HEK293 (cell line): ENCODE measurements at regions not wholly inside any gene's neighbourhood (a gene's known extent, or its start where the extent isn't known, plus 50 kb on each side); places are given as distances from the start of the nearest gene placed in this dataset.

ENCODE experiments used
- ZBTB21 ChIP-seq: fragments of 450-650 bp; formaldehyde crosslinking; IDR thresholded peaks from 2 replicates; pipeline ENCODE4 v1.5.1; 2017; ENCODE audit warnings: missing biosample characterization, missing genetic modification characterization
- ZNF146 ChIP-seq: fragments of 450-650 bp; formaldehyde crosslinking; IDR thresholded peaks from 2 replicates; pipeline ENCODE4 v1.5.1; 2016; ENCODE audit warnings: missing biosample characterization, missing genetic modification characterization
- ZNF473 ChIP-seq: fragments of 450-650 bp; formaldehyde crosslinking; IDR thresholded peaks from 2 replicates; pipeline ENCODE4 v1.5.1; 2017; ENCODE audit warnings: missing biosample characterization, missing genetic modification characterization
- TF ChIP-seq, protein P1 (sequence below): fragments of 450-650 bp; formaldehyde crosslinking; IDR thresholded peaks from 2 replicates; pipeline ENCODE4 v1.5.1; 2016; ENCODE audit warnings: missing biosample characterization, missing genetic modification characterization
- TF ChIP-seq, protein P2 (sequence below): fragments of 450-650 bp; formaldehyde crosslinking; IDR thresholded peaks from 2 replicates; pipeline ENCODE4 v1.5.1; 2016; ENCODE audit warnings: missing biosample characterization, missing genetic modification characterization
- TF ChIP-seq, protein P3 (sequence below): fragments of 450-650 bp; formaldehyde crosslinking; IDR thresholded peaks from 2 replicates; pipeline ENCODE4 v1.5.1; 2016; ENCODE audit warnings: missing biosample characterization, missing genetic modification characterization, borderline replicate concordance

DNA sequence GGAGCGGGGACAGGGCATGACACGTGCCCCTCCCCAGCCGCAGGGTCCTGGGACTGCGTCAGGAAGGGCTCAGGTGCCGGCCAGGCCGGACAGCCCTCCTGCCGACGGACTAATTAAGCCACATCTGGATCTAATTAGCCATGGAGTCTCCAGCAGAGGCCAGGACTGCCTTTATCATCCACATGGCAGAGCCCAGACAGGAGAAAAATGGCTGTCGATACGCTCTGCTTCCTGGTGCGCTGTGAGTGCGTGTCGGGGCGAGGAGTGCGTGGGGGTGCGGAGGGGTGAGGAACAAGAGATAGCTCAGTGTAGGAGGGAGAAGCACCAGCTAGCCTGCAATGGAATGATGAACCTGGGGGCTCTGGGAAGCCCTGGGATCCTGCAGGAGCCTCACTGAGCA, 218.8 kb downstream of the IRF8 start:
- TF ChIP-seq, protein P1, sequence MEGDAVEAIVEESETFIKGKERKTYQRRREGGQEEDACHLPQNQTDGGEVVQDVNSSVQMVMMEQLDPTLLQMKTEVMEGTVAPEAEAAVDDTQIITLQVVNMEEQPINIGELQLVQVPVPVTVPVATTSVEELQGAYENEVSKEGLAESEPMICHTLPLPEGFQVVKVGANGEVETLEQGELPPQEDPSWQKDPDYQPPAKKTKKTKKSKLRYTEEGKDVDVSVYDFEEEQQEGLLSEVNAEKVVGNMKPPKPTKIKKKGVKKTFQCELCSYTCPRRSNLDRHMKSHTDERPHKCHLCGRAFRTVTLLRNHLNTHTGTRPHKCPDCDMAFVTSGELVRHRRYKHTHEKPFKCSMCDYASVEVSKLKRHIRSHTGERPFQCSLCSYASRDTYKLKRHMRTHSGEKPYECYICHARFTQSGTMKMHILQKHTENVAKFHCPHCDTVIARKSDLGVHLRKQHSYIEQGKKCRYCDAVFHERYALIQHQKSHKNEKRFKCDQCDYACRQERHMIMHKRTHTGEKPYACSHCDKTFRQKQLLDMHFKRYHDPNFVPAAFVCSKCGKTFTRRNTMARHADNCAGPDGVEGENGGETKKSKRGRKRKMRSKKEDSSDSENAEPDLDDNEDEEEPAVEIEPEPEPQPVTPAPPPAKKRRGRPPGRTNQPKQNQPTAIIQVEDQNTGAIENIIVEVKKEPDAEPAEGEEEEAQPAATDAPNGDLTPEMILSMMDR (tag by site-specific recombination) = no peak
- TF ChIP-seq ZNF473 (tag by site-specific recombination) (no peak), ZBTB21 (tag by site-specific recombination) (no peak), ZNF146 (tag by site-specific recombination) (no peak)
- TF ChIP-seq, protein P2, sequence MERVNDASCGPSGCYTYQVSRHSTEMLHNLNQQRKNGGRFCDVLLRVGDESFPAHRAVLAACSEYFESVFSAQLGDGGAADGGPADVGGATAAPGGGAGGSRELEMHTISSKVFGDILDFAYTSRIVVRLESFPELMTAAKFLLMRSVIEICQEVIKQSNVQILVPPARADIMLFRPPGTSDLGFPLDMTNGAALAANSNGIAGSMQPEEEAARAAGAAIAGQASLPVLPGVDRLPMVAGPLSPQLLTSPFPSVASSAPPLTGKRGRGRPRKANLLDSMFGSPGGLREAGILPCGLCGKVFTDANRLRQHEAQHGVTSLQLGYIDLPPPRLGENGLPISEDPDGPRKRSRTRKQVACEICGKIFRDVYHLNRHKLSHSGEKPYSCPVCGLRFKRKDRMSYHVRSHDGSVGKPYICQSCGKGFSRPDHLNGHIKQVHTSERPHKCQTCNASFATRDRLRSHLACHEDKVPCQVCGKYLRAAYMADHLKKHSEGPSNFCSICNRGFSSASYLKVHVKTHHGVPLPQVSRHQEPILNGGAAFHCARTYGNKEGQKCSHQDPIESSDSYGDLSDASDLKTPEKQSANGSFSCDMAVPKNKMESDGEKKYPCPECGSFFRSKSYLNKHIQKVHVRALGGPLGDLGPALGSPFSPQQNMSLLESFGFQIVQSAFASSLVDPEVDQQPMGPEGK = no peak
- TF ChIP-seq, protein P3, sequence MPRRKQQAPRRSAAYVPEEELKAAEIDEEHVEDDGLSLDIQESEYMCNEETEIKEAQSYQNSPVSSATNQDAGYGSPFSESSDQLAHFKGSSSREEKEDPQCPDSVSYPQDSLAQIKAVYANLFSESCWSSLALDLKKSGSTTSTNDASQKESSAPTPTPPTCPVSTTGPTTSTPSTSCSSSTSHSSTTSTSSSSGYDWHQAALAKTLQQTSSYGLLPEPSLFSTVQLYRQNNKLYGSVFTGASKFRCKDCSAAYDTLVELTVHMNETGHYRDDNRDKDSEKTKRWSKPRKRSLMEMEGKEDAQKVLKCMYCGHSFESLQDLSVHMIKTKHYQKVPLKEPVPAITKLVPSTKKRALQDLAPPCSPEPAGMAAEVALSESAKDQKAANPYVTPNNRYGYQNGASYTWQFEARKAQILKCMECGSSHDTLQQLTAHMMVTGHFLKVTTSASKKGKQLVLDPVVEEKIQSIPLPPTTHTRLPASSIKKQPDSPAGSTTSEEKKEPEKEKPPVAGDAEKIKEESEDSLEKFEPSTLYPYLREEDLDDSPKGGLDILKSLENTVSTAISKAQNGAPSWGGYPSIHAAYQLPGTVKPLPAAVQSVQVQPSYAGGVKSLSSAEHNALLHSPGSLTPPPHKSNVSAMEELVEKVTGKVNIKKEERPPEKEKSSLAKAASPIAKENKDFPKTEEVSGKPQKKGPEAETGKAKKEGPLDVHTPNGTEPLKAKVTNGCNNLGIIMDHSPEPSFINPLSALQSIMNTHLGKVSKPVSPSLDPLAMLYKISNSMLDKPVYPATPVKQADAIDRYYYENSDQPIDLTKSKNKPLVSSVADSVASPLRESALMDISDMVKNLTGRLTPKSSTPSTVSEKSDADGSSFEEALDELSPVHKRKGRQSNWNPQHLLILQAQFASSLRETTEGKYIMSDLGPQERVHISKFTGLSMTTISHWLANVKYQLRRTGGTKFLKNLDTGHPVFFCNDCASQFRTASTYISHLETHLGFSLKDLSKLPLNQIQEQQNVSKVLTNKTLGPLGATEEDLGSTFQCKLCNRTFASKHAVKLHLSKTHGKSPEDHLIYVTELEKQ (tag by site-specific recombination) = no peak
